H1 (cell line): ENCODE measurements at regions not wholly inside any gene's neighbourhood (a gene's known extent, or its start where the extent isn't known, plus 50 kb on each side); places are given as distances from the start of the nearest gene placed in this dataset.
"Not testable (repeated sequence)": the region's sequence is repeated elsewhere in the genome, so short reads cannot be mapped to it uniquely, and the experiment has no call there.

Source experiments
- CTCF ChIA-PET: fragments of 300-600 bp; sonication (Branson Sonifier 250); formaldehyde crosslinking; loops from one replicate; lab custom pipeline; 2021; ENCODE audit not compliant: partially characterized antibody; lab: Charles Lee
- POLR2A ChIA-PET: fragments of 300-600 bp; sonication (Branson Sonifier 250); formaldehyde crosslinking; loops from one replicate; lab custom pipeline; 2021; ENCODE audit warnings: inconsistent platforms; ENCODE audit not compliant: partially characterized antibody; lab: Charles Lee
- DNase-seq, 2 experiments: peaks; one replicate each; pipeline versions ENCODE4 v3.0.0 to v3.0.0-alpha.2; 2010 to 2022; ENCODE audit warnings: low spot score in 2 of 2, low read depth in 1 of 2, mixed read lengths in 1 of 2
- FAIRE-seq: peaks from 2 replicates; lab custom pipeline; 2011; peaks lifted over from hg19 to GRCh38; lab: Jason Lieb, UNC
- H2AFZ ChIP-seq: 2 replicates; pipeline ENCODE4 v1.8.1; 2012; ENCODE audit warnings: low read length, inconsistent platforms
- H2AK5ac ChIP-seq: 2 replicates; pipeline ENCODE4 v1.6.1; 2013; ENCODE audit warnings: low read depth, low read length
- H2BK120ac ChIP-seq: replicated peaks from 2 replicates; pipeline ENCODE3; 2013; ENCODE audit warnings: low read depth, low read length, inconsistent platforms
- H2BK12ac ChIP-seq: 2 replicates; pipeline ENCODE4 v1.6.1; 2013; ENCODE audit warnings: low read depth, low read length
- H2BK15ac ChIP-seq: 2 replicates; pipeline ENCODE4 v1.6.1; 2013; ENCODE audit warnings: low read length
- H2BK20ac ChIP-seq: 2 replicates; pipeline ENCODE4 v1.6.1; 2013; ENCODE audit warnings: low read length
- H2BK5ac ChIP-seq: 2 replicates; pipeline ENCODE4 v1.6.1; 2013; ENCODE audit warnings: low read depth, low read length
- H3K14ac ChIP-seq: 2 replicates; pipeline ENCODE4 v1.6.1; 2013; ENCODE audit warnings: inconsistent platforms; ENCODE audit not compliant: insufficient read length
- H3K18ac ChIP-seq: 2 replicates; pipeline ENCODE4 v1.6.1; 2013; ENCODE audit warnings: low read length; ENCODE audit errors: extremely low read depth
- H3K23ac ChIP-seq: 2 replicates; pipeline ENCODE4 v1.6.1; 2013; ENCODE audit warnings: inconsistent platforms; ENCODE audit not compliant: insufficient read length
- H3K23me2 ChIP-seq: 2 replicates; pipeline ENCODE4 v1.6.1; 2013; ENCODE audit warnings: low read depth, low read length
- H3K27ac ChIP-seq: 2 replicates; pipeline ENCODE4 v1.6.1; 2011; ENCODE audit warnings: low read depth, low read length, inconsistent platforms
- H3K27me3 ChIP-seq, 4 experiments: replicated peaks in 1 of 4; 1 replicate in 1 of 4; 2 replicates in 3 of 4; pipeline versions ENCODE4 v1.6.1 to v1.8.1; 2011 to 2013; ENCODE audit warnings: low read length in 3 of 4, mild to moderate bottlenecking in 3 of 4, inconsistent platforms in 2 of 4, mixed read lengths in 2 of 4, moderate library complexity in 1 of 4; ENCODE audit not compliant: control insufficient read depth in 3 of 4, insufficient read depth in 3 of 4; ENCODE audit errors: extremely low read depth in 1 of 4
- H3K36me3 ChIP-seq, 4 experiments: 2 replicates each; pipeline versions ENCODE4 v1.6.1 to v1.8.1; 2011 to 2013; ENCODE audit warnings: mild to moderate bottlenecking in 4 of 4, low read length in 3 of 4, moderate library complexity in 2 of 4, control low read depth in 1 of 4, inconsistent platforms in 1 of 4; ENCODE audit not compliant: insufficient read depth in 4 of 4, control insufficient read depth in 2 of 4
- H3K4ac ChIP-seq: replicated peaks from 2 replicates; pipeline ENCODE3; 2013; ENCODE audit warnings: low read length, low read depth, mixed read lengths, inconsistent platforms; ENCODE audit not compliant: insufficient read length
- H3K4me1 ChIP-seq, 4 experiments: replicated peaks in 1 of 4; 1 replicate in 1 of 4; 2 replicates in 3 of 4; pipeline versions ENCODE4 v1.6.1 to v1.8.1; 2011 to 2013; ENCODE audit warnings: low read length in 3 of 4, inconsistent platforms in 2 of 4, mixed read lengths in 1 of 4; ENCODE audit not compliant: insufficient read depth in 4 of 4, control insufficient read depth in 3 of 4
- H3K4me2 ChIP-seq, 2 experiments: 2 replicates each; pipeline versions ENCODE4 v1.6.1 to v1.8.1; 2011 to 2013; ENCODE audit warnings: low read depth in 2 of 2, low read length in 2 of 2, control low read depth in 1 of 2, inconsistent platforms in 1 of 2, mild to moderate bottlenecking in 1 of 2; ENCODE audit not compliant: insufficient read depth in 1 of 2
- H3K4me3 ChIP-seq, 4 experiments: fragments of 200-600, 300-600 bp in 1 of 4; sonication (generic), shearing (Covaris generic), sonication (Bioruptor Twin) in 1 of 4; 2 replicates each; pipeline versions ENCODE4 v1.5.1 to v1.8.1; 2011 to 2016; ENCODE audit warnings: low read length in 4 of 4, low read depth in 3 of 4, control low read depth in 2 of 4, inconsistent platforms in 2 of 4, mild to moderate bottlenecking in 2 of 4, mixed read lengths in 1 of 4, moderate library complexity in 1 of 4; ENCODE audit not compliant: insufficient read depth in 2 of 4; ENCODE audit errors: extremely low read depth in 1 of 4
- H3K56ac ChIP-seq: replicated peaks from 2 replicates; pipeline ENCODE3; 2013; ENCODE audit warnings: low read depth, mild to moderate bottlenecking, mixed read lengths, low read length, inconsistent platforms; ENCODE audit not compliant: insufficient read length
- H3K79me1 ChIP-seq: 2 replicates; pipeline ENCODE4 v1.6.1; 2013; ENCODE audit warnings: low read depth, low read length, control low read depth
- H3K79me2 ChIP-seq, 2 experiments: 2 replicates each; pipeline versions ENCODE4 v1.6.1 to v1.8.1; 2012 to 2013; ENCODE audit warnings: low read length in 2 of 2, mild to moderate bottlenecking in 2 of 2, inconsistent platforms in 1 of 2; ENCODE audit not compliant: insufficient read depth in 2 of 2, control insufficient read depth in 1 of 2
- H3K9ac ChIP-seq, 4 experiments: replicated peaks in 1 of 4; 1 replicate in 1 of 4; 2 replicates in 3 of 4; pipeline versions ENCODE4 v1.6.1 to v1.8.1; 2011 to 2013; ENCODE audit warnings: low read depth in 3 of 4, low read length in 3 of 4, control low read depth in 2 of 4, mild to moderate bottlenecking in 2 of 4, moderate library complexity in 2 of 4, inconsistent platforms in 1 of 4; ENCODE audit errors: extremely low read depth in 1 of 4
- H3K9me3 ChIP-seq, 2 experiments: 2 replicates each; pipeline versions ENCODE4 v1.6.1 to v1.8.1; 2012 to 2013; ENCODE audit warnings: mild to moderate bottlenecking in 2 of 2, moderate library complexity in 2 of 2, control low read depth in 1 of 2, inconsistent platforms in 1 of 2, low read depth in 1 of 2, low read length in 1 of 2, mixed read lengths in 1 of 2; ENCODE audit not compliant: insufficient read depth in 2 of 2
- H4K20me1 ChIP-seq, 2 experiments: replicated peaks in 1 of 2; 2 replicates each; pipeline versions ENCODE3 to v1.8.1; 2011 to 2013; ENCODE audit warnings: inconsistent platforms in 2 of 2, low read length in 2 of 2, mild to moderate bottlenecking in 1 of 2; ENCODE audit not compliant: insufficient read depth in 2 of 2, control insufficient read depth in 1 of 2
- H4K5ac ChIP-seq: 2 replicates; pipeline ENCODE4 v1.6.1; 2013; ENCODE audit warnings: low read length, low read depth, mixed read lengths, inconsistent platforms; ENCODE audit not compliant: insufficient read length
- H4K8ac ChIP-seq: 2 replicates; pipeline ENCODE4 v1.8.0; 2013; ENCODE audit warnings: mild to moderate bottlenecking, moderate library complexity, low read length, inconsistent platforms; ENCODE audit not compliant: insufficient read depth; ENCODE audit errors: extremely low read depth
- H4K91ac ChIP-seq: replicated peaks from 2 replicates; pipeline ENCODE3; 2013; ENCODE audit warnings: low read length, mixed read lengths, inconsistent platforms; ENCODE audit not compliant: insufficient read length
- BCL11A ChIP-seq, 2 experiments: IDR thresholded peaks; one replicate each; pipeline ENCODE4 v1.6.1; 2011; ENCODE audit warnings: low read depth in 2 of 2, low read length in 2 of 2, mild to moderate bottlenecking in 2 of 2
- CHD2 ChIP-seq: IDR thresholded peaks from 2 replicates; pipeline ENCODE4 v1.6.1; 2012; ENCODE audit warnings: low read length, improper control_type of control experiment
- EP300 ChIP-seq, 2 experiments: IDR thresholded peaks; 1 replicate in 1 of 2; 2 replicates in 1 of 2; pipeline ENCODE4 v1.6.1; 2011 to 2012; ENCODE audit warnings: low read depth in 2 of 2, low read length in 2 of 2, mild to moderate bottlenecking in 2 of 2, borderline replicate concordance in 1 of 2, inconsistent platforms in 1 of 2, moderate library complexity in 1 of 2
- EZH2 ChIP-seq: fragments of 200-600 bp; sonication (generic); IDR thresholded peaks from 2 replicates; pipeline ENCODE4 v1.7.1; 2012; ENCODE audit warnings: low read depth, mild to moderate bottlenecking, moderate library complexity, low read length, inconsistent platforms; ENCODE audit not compliant: severe bottlenecking
- WGBS, 2 experiments: shearing (Covaris generic) in 1 of 2; methylation state at CpG; one replicate each; pipeline versions ENCODE4 v1.1.6 to v1.1.7; 2013 to 2015; ENCODE audit warnings: low lambda C conversion rate in 2 of 2, mixed read lengths in 2 of 2, inconsistent platforms in 1 of 2, low coverage in 1 of 2, missing lambda C conversion rate in 1 of 2; ENCODE audit not compliant: insufficient replicate concordance in 2 of 2, insufficient coverage in 1 of 2, insufficient read length in 1 of 2; ENCODE audit errors: extremely low coverage in 1 of 2, missing lambda C conversion rate in 1 of 2; 5-methylcytosine and 5-hydroxymethylcytosine counted together

DNA sequence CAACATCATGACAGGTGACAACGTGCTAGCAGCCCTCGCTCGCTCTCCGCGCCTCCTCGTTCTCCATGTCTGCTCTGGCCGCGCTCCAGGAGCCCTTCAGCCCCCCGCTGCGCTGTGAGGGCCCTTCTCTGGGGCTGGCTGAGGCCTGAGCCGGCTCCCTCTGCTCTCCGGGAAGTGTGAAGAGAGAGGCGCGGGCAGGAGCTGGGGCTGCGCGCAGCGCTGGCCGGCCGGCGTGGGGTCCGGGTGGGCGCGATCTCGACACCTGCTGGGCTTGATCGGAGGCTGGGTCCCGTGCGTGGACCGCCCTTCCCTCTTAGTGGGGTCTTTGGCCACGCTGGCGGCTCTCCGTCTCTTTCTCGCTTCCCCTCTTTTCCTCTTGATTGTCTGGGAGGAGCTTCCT is 195.5 kb downstream of the ANKRD30BL start (continued):
- TF ChIP-seq CHD2 (no peak), EZH2 (no peak), EP300 (IDR thresholded peaks at IDR 0.05; ENCODE audit: borderline replicate concordance in 1 of 2, low read depth in 2 of 2, low read length in 2 of 2) (no peak), BCL11A (IDR thresholded peaks at IDR 0.05; ENCODE audit: low read depth in 2 of 2, low read length in 2 of 2) (no peak)
- TF ChIP-seq, all 59 proteins: peak for 0

DNA sequence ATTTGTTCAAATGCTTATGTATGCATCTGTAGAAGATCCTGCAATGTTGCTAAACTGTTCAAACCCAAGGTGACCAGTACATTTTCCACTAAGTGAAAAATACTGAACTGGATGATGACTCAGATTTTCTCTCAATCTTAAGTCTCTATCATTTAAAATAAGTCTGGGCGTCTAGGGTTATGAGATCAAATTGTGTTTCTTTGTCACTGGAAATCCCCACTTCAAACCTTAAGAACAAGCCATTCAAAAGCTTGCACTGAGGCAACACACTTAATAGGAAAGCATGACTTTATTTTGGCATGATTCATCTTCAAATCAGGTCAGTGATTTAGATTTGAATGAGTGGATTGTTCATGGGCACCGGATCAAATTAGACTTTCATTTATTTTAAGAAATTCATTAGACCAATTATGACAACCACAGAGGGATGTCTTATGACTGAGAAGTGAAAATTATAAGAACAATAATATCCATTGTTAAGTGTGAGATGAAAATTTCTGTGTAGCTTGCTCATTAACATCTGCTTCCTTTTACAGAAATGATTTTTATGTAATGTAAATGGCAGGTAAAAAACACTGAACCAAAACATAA is 203.6 kb downstream of the ANKRD30BL start:
- H3K36me3 ChIP-seq, H3K9me3 ChIP-seq, H4K91ac ChIP-seq, H3K79me1 ChIP-seq, H3K27ac ChIP-seq, CTCF ChIA-PET, POLR2A ChIA-PET, H2AK5ac ChIP-seq, H3K23me2 ChIP-seq, H4K20me1 ChIP-seq, H3K18ac ChIP-seq, H3K14ac ChIP-seq, H2BK15ac ChIP-seq, H4K5ac ChIP-seq, H3K4ac ChIP-seq, FAIRE-seq, H3K56ac ChIP-seq, H3K79me2 ChIP-seq, H3K4me2 ChIP-seq, H3K4me1 ChIP-seq, H2BK20ac ChIP-seq, H2AFZ ChIP-seq, H3K9ac ChIP-seq, H2BK5ac ChIP-seq, H4K8ac ChIP-seq, DNase-seq, H3K27me3 ChIP-seq, H3K23ac ChIP-seq, H2BK120ac ChIP-seq, H3K4me3 ChIP-seq, H2BK12ac ChIP-seq: not testable (repeated sequence)
- WGBS, 2 experiments: 94% methylated on average over 2 of the region's 2 CpGs; no CpG with 5 or more reads in 1 of the 2 experiments
